ENCODE measurements at regions not wholly inside any gene's neighbourhood (a gene's known extent, or its start where the extent isn't known, plus 50 kb on each side); places are given as distances from the start of the nearest gene placed in this dataset.

DNA sequence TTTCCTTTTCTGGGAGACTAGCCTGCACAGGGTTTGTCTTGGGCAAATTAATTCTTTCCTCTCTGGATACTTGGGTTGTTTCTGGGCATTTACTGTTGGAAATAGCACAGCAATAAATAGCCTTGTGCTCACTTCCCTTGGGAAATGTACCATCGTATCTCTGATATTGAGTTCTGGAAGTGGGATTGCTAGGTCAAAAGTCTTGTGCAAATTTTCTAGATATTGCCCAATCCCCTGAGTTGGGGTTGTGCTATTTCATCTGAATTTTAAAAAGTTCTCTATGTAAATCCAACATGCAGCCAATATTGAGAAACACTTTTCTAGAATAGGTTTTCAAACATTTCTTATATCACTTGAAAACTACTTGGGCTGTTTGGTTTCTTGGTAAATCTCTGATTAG lies 64.0 kb upstream of the ELOVL5 start:
- TF ChIP-seq, protein P1, sequence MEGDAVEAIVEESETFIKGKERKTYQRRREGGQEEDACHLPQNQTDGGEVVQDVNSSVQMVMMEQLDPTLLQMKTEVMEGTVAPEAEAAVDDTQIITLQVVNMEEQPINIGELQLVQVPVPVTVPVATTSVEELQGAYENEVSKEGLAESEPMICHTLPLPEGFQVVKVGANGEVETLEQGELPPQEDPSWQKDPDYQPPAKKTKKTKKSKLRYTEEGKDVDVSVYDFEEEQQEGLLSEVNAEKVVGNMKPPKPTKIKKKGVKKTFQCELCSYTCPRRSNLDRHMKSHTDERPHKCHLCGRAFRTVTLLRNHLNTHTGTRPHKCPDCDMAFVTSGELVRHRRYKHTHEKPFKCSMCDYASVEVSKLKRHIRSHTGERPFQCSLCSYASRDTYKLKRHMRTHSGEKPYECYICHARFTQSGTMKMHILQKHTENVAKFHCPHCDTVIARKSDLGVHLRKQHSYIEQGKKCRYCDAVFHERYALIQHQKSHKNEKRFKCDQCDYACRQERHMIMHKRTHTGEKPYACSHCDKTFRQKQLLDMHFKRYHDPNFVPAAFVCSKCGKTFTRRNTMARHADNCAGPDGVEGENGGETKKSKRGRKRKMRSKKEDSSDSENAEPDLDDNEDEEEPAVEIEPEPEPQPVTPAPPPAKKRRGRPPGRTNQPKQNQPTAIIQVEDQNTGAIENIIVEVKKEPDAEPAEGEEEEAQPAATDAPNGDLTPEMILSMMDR (IDR thresholded peaks at IDR 0.05; ENCODE audit: insufficient read depth, low read length, poor library complexity, severe bottlenecking): no peak
- no peaks in the 10 kb centered on the region for H3K36me3 ChIP-seq (ENCODE audit: control insufficient read depth, insufficient read depth, low read length)
- no peak for DNase-seq (ENCODE audit: low read depth)
- no peaks in the 10 kb centered on the region for H3K27me3 ChIP-seq (ENCODE audit: control insufficient read depth, insufficient read depth, low read length)
- no peak overlapping the region for H3K4me3 ChIP-seq (ENCODE audit: low read depth, low read length)

GRCh38 chr6:53412021-53412715 lies 63.4 kb upstream of the ELOVL5 start:
- no peak for DNase-seq (ENCODE audit: low read depth)
- Histone ChIP-seq H3K4me3 (ENCODE audit: low read depth, low read length) (no peak overlapping the region), H3K27me3 (ENCODE audit: control insufficient read depth, insufficient read depth, low read length) (no peaks in the 10 kb centered on the region), H3K36me3 (ENCODE audit: control insufficient read depth, insufficient read depth, low read length) (no peaks in the 10 kb centered on the region)
- TF ChIP-seq, protein P1 (IDR thresholded peaks at IDR 0.05; ENCODE audit: insufficient read depth, low read length, poor library complexity, severe bottlenecking): no peak

DNA sequence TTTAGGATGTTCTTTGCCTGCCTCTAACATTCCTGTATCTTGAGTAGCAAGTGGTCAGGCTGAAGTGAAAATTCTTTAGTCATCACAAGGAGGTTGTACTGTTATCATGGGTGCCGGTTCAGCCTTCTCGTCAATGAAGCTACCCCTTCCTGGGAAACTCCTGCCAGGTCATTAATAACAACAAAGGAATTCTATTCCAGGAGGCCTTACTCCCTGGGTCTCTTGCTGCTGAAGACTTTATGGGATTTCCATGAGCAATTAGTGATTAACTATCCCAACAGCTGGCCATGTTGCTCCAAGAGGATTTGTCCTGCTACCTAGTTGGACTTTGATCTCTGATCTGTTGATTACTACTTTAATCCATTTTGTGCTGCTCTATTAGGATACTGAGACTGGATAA lies 62.7 kb upstream of the ELOVL5 start:
- TF ChIP-seq, protein P1 (IDR thresholded peaks at IDR 0.05; ENCODE audit: insufficient read depth, low read length, poor library complexity, severe bottlenecking): no peak
- H3K36me3 ChIP-seq (ENCODE audit: control insufficient read depth, insufficient read depth, low read length): no peaks in the 10 kb centered on the region
- no peaks in the 10 kb centered on the region for H3K27me3 ChIP-seq (ENCODE audit: control insufficient read depth, insufficient read depth, low read length)
- DNase-seq (ENCODE audit: low read depth): peak; percentile 61
- no peak overlapping the region for H3K4me3 ChIP-seq (ENCODE audit: low read depth, low read length)

- TF ChIP-seq, protein P1 (IDR thresholded peaks at IDR 0.05; ENCODE audit: insufficient read depth, low read length, poor library complexity, severe bottlenecking): peak; percentile 46
- H3K27me3 ChIP-seq (ENCODE audit: control insufficient read depth, insufficient read depth, low read length): no peaks in the 10 kb centered on the region
- H3K4me3 ChIP-seq (ENCODE audit: low read depth, low read length): no peak overlapping the region
- H3K36me3 ChIP-seq (ENCODE audit: control insufficient read depth, insufficient read depth, low read length): no peaks in the 10 kb centered on the region
- no peak for DNase-seq (ENCODE audit: low read depth)
These were observed 61.9 kb upstream of the ELOVL5 start for GRCh38 chr6:53410508-53411258.

- DNase-seq (ENCODE audit: low read depth): no peak
These were observed 60.1 kb upstream of the ELOVL5 start for GRCh38 chr6:53408826-53409225.

More at GRCh38 chr6:53408826-53409225, 60.1 kb upstream of the ELOVL5 start:
- H3K27me3 ChIP-seq (ENCODE audit: control insufficient read depth, insufficient read depth, low read length): no peaks in the 10 kb centered on the region
- H3K4me3 ChIP-seq (ENCODE audit: low read depth, low read length): no peak overlapping the region
- TF ChIP-seq, protein P1 (IDR thresholded peaks at IDR 0.05; ENCODE audit: insufficient read depth, low read length, poor library complexity, severe bottlenecking): no peak
- H3K36me3 ChIP-seq (ENCODE audit: control insufficient read depth, insufficient read depth, low read length): no peaks in the 10 kb centered on the region

Measured in kidney epithelial cell (primary cell).